DOHH2 (cell line): ENCODE measurements at regions not wholly inside any gene's neighbourhood (a gene's known extent, or its start where the extent isn't known, plus 50 kb on each side); places are given as distances from the start of the nearest gene placed in this dataset.

Experiments
- H3F3A ChIP-seq: fragments of 200-600 bp; sonication (generic), shearing (Covaris generic); 2 replicates; pipeline ENCODE4 v1.6.0; 2016; ENCODE audit warnings: antibody characterized with exemption, mild to moderate bottlenecking; ENCODE audit not compliant: control insufficient read depth, insufficient read depth
- H3K27ac ChIP-seq: fragments of 200-600 bp; sonication (generic); 2 replicates; pipeline ENCODE4 v1.5.1; 2014; ENCODE audit warnings: low read depth, mild to moderate bottlenecking, low read length, moderate library complexity
- H3K27me3 ChIP-seq: fragments of 200-600 bp; sonication (generic); 2 replicates; pipeline ENCODE4 v1.6.1; 2014; ENCODE audit warnings: mild to moderate bottlenecking, low read length, mixed read lengths; ENCODE audit not compliant: control insufficient read depth
- H3K36me3 ChIP-seq: fragments of 200-600 bp; sonication (generic); 2 replicates; pipeline ENCODE4 v1.6.1; 2014; ENCODE audit warnings: mild to moderate bottlenecking, low read length, moderate library complexity, mixed read lengths; ENCODE audit not compliant: control insufficient read depth
- H3K4me1 ChIP-seq: fragments of 200-600 bp; sonication (generic); 2 replicates; pipeline ENCODE4 v1.6.1; 2014; ENCODE audit warnings: mild to moderate bottlenecking, low read length, mixed read lengths; ENCODE audit not compliant: control insufficient read depth
- H3K4me2 ChIP-seq: fragments of 200-600 bp; sonication (generic); 2 replicates; pipeline ENCODE4 v1.6.0; 2014; ENCODE audit warnings: mild to moderate bottlenecking, low read length, moderate library complexity
- H3K4me3 ChIP-seq: fragments of 200-600 bp; sonication (generic); 2 replicates; pipeline ENCODE4 v1.5.1; 2014; ENCODE audit warnings: mild to moderate bottlenecking, low read length, mixed read lengths
- H3K79me2 ChIP-seq: fragments of 200-600 bp; sonication (generic); 2 replicates; pipeline ENCODE4 v1.6.1; 2014; ENCODE audit warnings: mild to moderate bottlenecking, low read length, mixed read lengths; ENCODE audit not compliant: control insufficient read depth
- H3K9me2 ChIP-seq: fragments of 200-600 bp; sonication (generic); replicated peaks from 2 replicates; pipeline ENCODE4 v1.6.1; 2014; ENCODE audit warnings: mild to moderate bottlenecking, low read length, mixed read lengths; ENCODE audit not compliant: control insufficient read depth
- H3K9me3 ChIP-seq: fragments of 200-600 bp; sonication (generic); 2 replicates; pipeline ENCODE4 v1.6.1; 2014; ENCODE audit warnings: antibody characterized with exemption, low read length, mixed read lengths; ENCODE audit not compliant: control insufficient read depth, insufficient read depth
- H4K20me1 ChIP-seq: fragments of 200-600 bp; sonication (generic); 2 replicates; pipeline ENCODE4 v1.6.0; 2014; ENCODE audit warnings: low read depth, mild to moderate bottlenecking, antibody characterized with exemption, low read length, moderate library complexity; ENCODE audit not compliant: control insufficient read depth, insufficient read depth
- EZH2phosphoT487 ChIP-seq: fragments of 200-600 bp; sonication (generic); IDR thresholded peaks from 2 replicates; pipeline ENCODE4 v1.6.1; 2017; ENCODE audit warnings: borderline replicate concordance, mild to moderate bottlenecking, antibody characterized with exemption, low read length, moderate library complexity, mixed read lengths
- TF ChIP-seq, protein P1 (sequence below): fragments of 200-600 bp; sonication (generic); IDR thresholded peaks from one replicate; pipeline ENCODE4 v1.5.1; 2014; ENCODE audit warnings: antibody characterized with exemption, mild to moderate bottlenecking, low read depth, low read length; ENCODE audit not compliant: poor library complexity, severe bottlenecking

DNA sequence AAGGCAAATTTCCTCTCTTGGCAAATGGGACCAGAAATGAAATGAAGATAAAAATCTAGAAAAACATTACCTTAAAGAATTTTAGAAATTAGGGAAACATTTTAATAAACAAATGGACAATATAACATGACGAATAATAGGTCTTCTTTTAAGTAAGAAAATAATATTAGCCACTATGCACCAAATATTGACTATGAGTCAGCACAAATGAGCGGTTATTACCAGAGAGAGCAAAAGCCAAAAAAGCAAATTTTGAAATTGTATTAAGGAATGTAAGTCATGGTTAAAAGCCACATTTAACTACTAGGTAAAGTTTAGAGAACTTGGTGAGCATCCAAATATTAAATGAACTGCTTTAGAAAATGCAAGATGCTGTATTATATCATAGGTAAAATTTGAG lies 376.6 kb upstream of the JAG1 start:
- no peak for TF ChIP-seq EZH2phosphoT487
- TF ChIP-seq, protein P1, sequence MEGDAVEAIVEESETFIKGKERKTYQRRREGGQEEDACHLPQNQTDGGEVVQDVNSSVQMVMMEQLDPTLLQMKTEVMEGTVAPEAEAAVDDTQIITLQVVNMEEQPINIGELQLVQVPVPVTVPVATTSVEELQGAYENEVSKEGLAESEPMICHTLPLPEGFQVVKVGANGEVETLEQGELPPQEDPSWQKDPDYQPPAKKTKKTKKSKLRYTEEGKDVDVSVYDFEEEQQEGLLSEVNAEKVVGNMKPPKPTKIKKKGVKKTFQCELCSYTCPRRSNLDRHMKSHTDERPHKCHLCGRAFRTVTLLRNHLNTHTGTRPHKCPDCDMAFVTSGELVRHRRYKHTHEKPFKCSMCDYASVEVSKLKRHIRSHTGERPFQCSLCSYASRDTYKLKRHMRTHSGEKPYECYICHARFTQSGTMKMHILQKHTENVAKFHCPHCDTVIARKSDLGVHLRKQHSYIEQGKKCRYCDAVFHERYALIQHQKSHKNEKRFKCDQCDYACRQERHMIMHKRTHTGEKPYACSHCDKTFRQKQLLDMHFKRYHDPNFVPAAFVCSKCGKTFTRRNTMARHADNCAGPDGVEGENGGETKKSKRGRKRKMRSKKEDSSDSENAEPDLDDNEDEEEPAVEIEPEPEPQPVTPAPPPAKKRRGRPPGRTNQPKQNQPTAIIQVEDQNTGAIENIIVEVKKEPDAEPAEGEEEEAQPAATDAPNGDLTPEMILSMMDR = no peak
- Histone ChIP-seq H3K4me2 (no peak overlapping the region), H3K4me3 (no peak overlapping the region), H3K9me3 (no peaks in the 10 kb centered on the region), H3K9me2 (no peaks in the 10 kb centered on the region), H3K79me2 (no peaks in the 10 kb centered on the region), H3F3A (no peaks in the 10 kb centered on the region), H3K36me3 (no peaks in the 10 kb centered on the region), H3K27ac (no peak overlapping the region), H3K27me3 (no peaks in the 10 kb centered on the region), H4K20me1 (no peaks in the 10 kb centered on the region), H3K4me1 (no peaks in the 10 kb centered on the region)

DNA sequence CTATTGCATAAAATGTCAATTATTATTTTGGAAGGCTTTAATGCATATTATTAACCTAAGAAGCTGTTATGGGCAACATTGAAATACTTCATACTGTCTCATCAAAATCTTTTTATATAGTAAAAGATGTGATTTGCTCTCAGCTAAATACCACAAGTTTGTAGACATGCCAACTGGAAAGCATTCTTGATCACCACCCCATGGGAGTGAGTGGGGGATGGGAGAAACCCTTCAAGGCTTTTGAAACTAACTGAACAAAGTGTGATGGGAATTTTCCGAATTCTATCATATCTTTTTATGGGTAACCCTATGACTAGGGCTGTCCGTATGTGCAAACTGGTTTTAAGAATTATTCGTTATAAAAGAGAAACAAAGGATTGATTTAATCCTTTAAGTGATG lies 377.3 kb upstream of the JAG1 start:
- Histone ChIP-seq H3K4me1 (no peaks in the 10 kb centered on the region), H3K27me3 (no peaks in the 10 kb centered on the region), H3F3A (no peaks in the 10 kb centered on the region), H4K20me1 (no peaks in the 10 kb centered on the region), H3K4me2 (no peak overlapping the region), H3K36me3 (no peaks in the 10 kb centered on the region), H3K9me3 (no peaks in the 10 kb centered on the region), H3K79me2 (no peaks in the 10 kb centered on the region), H3K27ac (no peak overlapping the region), H3K4me3 (no peak overlapping the region), H3K9me2 (no peaks in the 10 kb centered on the region)
- TF ChIP-seq EZH2phosphoT487 = no peak
- TF ChIP-seq, protein P1 = no peak

DNA sequence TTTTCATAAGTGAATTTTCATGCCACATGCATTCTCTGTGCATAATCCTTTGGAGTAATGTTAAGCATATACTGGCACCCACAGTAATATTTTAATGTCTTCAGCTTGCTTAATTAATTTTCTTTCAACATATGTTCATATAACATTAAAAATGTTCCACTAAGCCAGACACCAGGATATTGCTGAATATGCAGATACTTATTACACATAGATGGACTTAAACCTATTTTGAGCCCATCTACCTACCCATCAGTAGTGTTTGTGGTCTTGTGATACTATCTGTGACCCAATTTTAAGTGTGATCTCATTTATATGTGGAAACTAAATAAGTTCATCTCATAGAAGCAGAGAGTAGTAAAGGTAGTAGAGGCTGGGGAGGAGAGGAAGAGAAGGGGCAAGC lies 379.5 kb upstream of the JAG1 start:
- H3K4me2 ChIP-seq = no peak overlapping the region
- H3K9me3 ChIP-seq = no peaks in the 10 kb centered on the region
- no peaks in the 10 kb centered on the region for H4K20me1 ChIP-seq
- H3F3A ChIP-seq = no peaks in the 10 kb centered on the region
- no peak for TF ChIP-seq EZH2phosphoT487
- TF ChIP-seq, protein P1 = no peak
- no peaks in the 10 kb centered on the region for H3K36me3 ChIP-seq
- no peaks in the 10 kb centered on the region for H3K79me2 ChIP-seq
- H3K4me1 ChIP-seq = no peaks in the 10 kb centered on the region
- no peaks in the 10 kb centered on the region for H3K9me2 ChIP-seq
- H3K27me3 ChIP-seq = no peaks in the 10 kb centered on the region
- H3K27ac ChIP-seq = no peak overlapping the region
- H3K4me3 ChIP-seq = no peak overlapping the region
